NAMALWA (cell line): ENCODE measurements at regions not wholly inside any gene's neighbourhood (a gene's known extent, or its start where the extent isn't known, plus 50 kb on each side); places are given as distances from the start of the nearest gene placed in this dataset.
A peak's percentile ranks its signal among the peaks of the same experiment; 100 is the strongest.
"Not testable (repeated sequence)": the region's sequence is repeated elsewhere in the genome, so short reads cannot be mapped to it uniquely, and the experiment has no call there.

Source experiments
- DNase-seq: peaks from one replicate; pipeline ENCODE4 v3.0.0-alpha.2; 2015; ENCODE audit warnings: low spot score

DNA sequence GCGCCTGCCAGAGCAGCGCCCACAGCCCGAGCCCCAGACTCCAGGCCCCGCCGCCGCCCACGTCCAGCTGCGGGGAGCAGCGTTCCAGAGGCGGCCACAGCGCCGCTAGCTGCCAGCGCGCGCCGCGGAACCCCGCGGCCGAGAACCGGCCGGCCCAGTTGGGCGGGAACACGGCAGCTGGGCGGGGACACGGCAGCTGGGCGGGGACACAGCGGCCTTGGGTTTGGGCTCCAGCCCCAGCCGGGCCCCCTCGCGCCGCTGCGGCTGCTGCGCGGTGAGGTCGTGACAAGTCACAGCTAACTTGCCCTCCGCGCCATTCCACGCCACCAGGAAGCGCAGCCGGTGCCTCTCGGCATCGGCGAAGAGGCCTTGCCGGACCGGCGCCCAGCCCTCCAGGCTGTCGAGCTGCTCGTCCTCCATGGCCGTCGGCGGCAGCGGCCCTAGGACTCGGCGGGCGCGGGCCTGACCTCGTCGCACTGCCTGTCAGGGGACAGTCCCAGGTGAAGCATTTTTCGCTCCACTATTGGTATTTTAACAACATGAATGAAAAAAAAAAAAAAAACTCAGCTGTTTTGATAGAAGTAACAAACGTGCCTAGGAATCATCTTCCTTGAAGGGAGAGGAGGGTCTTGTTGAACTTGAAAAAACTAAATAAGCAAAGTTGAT lies 56.6 kb upstream of the GOLGA8N start:
- DNase-seq: peak; percentile 33

DNA sequence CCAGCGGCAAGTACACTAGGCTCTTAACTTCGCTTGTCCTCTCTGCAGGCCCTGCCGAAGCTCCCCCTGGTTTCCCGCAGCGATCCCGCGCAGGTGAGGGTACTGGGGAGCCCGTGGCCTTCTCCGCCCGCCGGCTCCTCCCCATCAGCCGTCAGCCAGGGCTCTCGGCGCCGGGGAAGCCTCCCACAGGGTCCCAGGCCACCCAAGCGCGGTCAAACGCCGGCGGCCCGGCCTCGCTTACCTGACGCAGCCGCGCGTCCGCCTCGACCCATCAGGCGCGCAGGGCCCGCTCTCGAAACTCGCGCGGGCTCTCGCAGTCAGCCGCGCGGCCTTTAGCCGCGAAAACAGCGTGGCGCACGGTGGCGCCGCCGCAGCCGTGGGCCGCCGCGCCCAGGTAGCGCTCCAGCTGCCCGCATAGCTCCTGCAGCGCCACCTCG lies 57.2 kb upstream of the GOLGA8N start:
- DNase-seq: not testable (repeated sequence)

DNA sequence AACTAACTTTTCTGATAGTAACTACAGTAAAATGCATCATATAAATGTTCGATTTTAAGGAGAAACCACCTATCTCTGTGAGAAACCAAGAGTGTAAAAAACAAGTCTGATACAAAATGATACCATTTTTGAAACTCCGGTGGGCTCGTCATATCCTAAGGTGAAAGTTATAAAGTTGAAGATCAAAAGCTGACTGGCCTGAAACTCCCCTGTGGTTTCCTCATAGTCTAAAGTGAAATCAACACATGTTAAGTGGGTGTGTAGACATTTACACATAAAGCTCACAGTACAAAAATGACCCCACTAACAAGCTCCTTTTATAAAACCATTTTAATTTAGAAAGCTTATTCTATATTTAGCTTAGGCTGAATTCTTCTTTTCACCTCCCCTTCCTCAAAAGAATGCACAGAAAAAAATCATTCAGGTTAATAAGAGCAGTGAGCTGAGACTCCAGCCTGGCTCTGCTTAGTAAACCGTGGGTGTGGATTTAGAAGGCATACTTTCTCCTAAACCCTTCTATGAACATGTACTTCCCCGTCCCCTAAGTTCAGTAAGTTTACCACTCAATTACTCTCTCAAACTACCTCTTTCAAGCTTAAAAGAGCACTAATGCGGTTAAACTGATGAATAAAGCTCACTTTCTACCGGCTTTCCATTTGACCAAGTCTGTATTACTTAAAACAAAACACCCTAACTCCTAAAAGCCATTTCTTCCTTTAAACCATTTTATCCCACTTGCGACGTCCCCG lies 57.9 kb upstream of the GOLGA8N start:
- DNase-seq: not testable (repeated sequence)

- not testable (repeated sequence) for DNase-seq
Observed at GRCh38 chr15:32522900-32523299, 67.5 kb upstream of the GOLGA8O start.

GRCh38 chr15:32522421-32522820 lies 67.0 kb upstream of the GOLGA8O start:
- not testable (repeated sequence) for DNase-seq

DNA sequence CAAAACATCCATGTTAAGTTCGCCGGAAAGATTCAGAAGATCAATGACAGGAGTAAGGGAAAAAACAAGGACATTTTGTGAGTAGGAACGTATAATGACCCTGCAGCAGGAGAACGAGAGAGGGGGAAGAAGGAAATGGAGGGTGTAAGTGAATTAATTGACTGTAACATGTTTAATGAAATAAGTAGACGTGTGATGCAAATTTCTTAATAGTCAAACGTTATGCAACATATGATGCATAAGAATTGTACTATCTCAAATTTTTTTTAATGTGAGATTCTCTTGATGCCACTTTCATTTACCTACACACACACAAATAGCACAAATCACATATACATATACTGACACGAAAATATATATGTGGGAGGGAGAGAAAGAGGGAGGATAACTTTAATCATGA lies 63.5 kb upstream of the GOLGA8O start:
- DNase-seq: not testable (repeated sequence)

- DNase-seq: not testable (repeated sequence)
Observed at GRCh38 chr15:32518013-32518412, 62.6 kb upstream of the GOLGA8O start.

DNA sequence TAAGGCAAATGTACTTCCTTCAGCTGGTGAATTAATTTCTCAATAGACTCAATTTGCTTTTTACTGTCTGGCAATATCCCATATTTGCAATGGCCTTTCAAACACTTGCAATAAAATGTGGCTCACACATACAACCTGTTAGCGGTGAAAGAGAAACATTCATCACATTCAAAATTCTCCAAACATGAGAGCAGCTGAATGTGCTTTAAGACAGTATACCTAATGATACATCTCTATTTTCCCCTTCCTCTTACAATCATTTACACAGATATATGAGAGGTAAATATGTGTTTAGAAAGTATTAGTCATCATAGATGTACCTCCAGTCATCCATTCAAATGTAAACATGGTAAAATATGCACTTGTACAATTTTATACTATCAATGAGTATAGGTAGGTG lies 61.5 kb upstream of the GOLGA8O start:
- not testable (repeated sequence) for DNase-seq

DNA sequence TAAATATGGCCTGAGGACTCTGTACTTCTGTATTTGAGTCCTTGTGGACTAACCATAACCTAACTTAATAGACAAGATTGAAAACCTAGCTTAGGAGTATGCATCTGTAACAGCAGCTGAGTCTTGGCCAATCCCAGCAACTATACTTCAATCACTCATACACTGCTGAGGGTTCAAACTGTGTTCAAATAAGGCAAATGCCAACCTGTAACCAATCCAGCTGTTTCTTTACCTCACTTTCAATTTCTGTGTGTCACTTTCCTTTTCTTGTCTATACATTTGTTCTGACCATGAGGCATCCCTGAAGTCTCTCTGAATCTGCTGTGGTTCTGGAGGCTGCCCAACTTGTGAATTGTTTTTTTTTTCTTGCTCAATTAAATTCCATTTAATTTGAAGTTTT lies 57.9 kb upstream of the GOLGA8O start:
- DNase-seq: not testable (repeated sequence)

DNA sequence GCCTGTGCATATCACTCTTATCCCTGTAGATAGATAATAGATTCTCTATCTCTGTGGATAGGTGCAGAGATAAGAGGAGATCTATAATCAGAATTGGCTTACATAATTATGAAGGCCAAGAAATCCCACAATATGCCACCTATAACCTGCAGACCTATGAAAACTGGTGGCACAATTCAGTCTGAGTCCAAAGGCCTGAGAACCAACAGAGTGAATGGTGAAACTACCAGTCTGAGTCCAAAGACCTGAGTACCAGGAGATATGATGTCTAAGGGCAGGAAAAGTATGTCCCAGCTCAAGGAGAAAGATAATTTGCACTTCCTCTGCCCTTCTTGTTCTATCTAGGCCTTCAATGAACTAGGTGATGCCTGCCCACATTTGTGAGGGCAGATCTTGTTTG lies 54.6 kb upstream of the GOLGA8O start:
- DNase-seq: not testable (repeated sequence)

DNA sequence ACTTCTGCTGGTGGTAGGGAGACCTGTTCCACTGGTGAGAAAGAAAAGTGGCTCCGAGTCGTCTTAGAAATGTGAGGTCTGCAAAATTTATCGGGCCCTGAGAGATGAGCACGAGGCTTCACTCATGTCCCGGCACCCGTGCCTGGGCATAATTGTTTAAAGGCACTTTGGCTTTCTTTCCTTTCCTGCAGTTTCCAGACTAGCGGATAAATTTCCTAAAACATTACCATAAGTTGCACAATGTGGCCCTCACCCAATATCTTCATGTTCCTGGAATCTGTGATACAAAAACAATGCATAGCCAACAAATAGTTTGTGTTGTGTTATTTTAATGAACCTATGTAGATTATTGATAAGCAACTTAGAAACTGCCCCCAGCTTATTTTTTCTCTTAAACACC lies 52.6 kb upstream of the GOLGA8O start:
- DNase-seq: not testable (repeated sequence)

DNA sequence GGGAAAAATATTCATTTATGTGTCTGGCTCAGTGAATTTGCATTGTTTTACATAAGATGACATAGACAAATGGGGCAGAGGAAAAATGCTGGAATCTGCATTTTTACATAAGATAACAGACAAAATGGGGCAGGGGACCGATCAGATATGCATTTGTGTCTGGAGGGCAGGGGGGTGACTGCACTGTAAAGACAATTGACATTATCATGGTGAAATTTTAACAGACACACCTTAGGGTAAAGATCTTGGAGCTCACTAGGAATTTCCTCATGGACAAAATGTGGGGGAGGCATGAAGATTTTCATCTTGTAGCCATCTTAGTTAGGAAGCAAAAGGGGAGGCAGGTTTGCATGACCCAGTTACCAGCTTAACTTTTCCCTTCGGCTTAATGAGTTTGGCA lies 51.4 kb upstream of the GOLGA8O start:
- not testable (repeated sequence) for DNase-seq

DNA sequence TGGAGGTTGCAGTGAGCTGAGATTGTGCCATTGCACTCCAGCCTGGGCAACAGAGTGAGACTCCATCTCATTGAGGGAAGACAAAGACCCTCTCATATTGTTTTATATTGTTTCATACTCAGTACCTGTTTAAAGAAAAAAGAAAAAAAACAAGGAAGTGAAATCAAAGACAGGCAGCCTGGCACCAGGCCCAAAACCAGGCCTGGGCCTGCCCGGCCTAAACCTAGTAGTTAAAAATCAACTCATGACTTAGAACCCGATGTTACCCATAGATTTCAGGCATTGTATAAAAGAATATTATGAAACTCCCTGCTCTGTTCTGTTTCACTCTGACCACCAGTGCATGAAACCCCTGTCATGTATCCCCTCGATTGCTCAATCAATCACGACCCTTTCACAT lies 50.2 kb upstream of the GOLGA8O start:
- not testable (repeated sequence) for DNase-seq
